Uterus (tissue), 2 donors: ENCODE measurements at regions not wholly inside any gene's neighbourhood (a gene's known extent, or its start where the extent isn't known, plus 50 kb on each side); places are given as distances from the start of the nearest gene placed in this dataset.

Experiments
- POLR2A ChIP-seq, 2 donors: fragments of 450-650 bp; IDR thresholded peaks; one replicate each; pipeline ENCODE4 v1.6.1; 2016; ENCODE audit warnings: antibody characterized with exemption in 2 of 2, mild to moderate bottlenecking in 1 of 2, moderate library complexity in 1 of 2
- TF ChIP-seq, protein P1 (sequence below), 4 experiments: fragments of 200-600 bp in 2 of 4; fragments of 450-650 bp in 2 of 4; sonication (generic) in 2 of 4; IDR thresholded peaks; one replicate each; pipeline ENCODE4 v1.5.1; 2016 to 2019; ENCODE audit warnings: antibody characterized with exemption in 4 of 4, mild to moderate bottlenecking in 2 of 4, moderate library complexity in 1 of 4

DNA sequence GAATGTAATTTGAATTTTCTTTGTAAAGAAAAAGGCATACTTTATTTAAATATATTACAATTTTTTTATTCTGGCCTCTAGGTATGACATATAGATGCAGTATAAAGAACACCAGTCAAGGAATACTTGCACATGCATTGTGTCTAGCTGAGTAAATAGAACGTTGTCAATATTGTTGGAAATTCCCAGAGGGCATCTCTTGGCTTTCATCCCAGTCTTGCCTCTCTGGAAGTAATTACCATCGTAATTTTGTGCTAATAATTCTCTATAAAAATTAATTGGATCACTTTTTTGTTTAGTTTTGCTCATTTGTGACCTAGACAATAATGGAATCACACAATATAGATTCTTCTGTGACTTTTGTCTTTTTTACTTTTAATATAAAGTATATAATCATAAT lies 1052.3 kb upstream of the CELF2 start:
- TF ChIP-seq, protein P1, sequence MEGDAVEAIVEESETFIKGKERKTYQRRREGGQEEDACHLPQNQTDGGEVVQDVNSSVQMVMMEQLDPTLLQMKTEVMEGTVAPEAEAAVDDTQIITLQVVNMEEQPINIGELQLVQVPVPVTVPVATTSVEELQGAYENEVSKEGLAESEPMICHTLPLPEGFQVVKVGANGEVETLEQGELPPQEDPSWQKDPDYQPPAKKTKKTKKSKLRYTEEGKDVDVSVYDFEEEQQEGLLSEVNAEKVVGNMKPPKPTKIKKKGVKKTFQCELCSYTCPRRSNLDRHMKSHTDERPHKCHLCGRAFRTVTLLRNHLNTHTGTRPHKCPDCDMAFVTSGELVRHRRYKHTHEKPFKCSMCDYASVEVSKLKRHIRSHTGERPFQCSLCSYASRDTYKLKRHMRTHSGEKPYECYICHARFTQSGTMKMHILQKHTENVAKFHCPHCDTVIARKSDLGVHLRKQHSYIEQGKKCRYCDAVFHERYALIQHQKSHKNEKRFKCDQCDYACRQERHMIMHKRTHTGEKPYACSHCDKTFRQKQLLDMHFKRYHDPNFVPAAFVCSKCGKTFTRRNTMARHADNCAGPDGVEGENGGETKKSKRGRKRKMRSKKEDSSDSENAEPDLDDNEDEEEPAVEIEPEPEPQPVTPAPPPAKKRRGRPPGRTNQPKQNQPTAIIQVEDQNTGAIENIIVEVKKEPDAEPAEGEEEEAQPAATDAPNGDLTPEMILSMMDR (IDR thresholded peaks at IDR 0.05), result no peak
- TF ChIP-seq POLR2A (IDR thresholded peaks at IDR 0.05), result no peak
